ENCODE measurements at regions not wholly inside any gene's neighbourhood (a gene's known extent, or its start where the extent isn't known, plus 50 kb on each side); places are given as distances from the start of the nearest gene placed in this dataset.

- Histone ChIP-seq H3K27ac (ENCODE audit: low read depth, low read length, poor library complexity, severe bottlenecking) (no peak overlapping the region), H3K4me2 (ENCODE audit: low read length) (peak overlapping the region; percentile 82; the same call in 1 of the 2 replicates)
- no peak for TF ChIP-seq CTCF (IDR thresholded peaks at IDR 0.05; ENCODE audit: low read length)
- no peak for TF ChIP-seq EZH2 (IDR thresholded peaks at IDR 0.05; ENCODE audit: borderline replicate concordance, low read length)
These were observed 129.7 kb upstream of the MGAT5 start for GRCh38 chr2:134124047-134124753.

DNA sequence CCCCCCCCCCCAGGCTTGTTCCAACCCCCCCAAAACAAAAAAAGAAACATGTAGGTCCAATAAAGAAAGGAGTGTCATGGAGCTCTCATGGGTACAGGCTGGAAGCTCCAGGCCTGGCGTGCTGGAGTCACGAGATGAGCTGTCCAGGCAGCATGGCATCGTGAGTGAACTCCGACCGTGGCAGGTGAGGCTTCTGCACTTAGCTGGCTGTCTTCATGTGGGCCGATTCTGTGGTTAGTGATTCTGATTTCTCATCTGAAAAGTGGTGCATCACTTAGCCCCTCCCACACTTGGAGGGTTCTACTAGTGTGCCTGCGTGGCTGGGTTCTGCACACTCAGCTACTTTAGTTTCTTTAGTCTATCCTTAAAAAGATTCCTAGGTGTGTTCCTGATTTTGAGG is 126.4 kb upstream of the MGAT5 start:
- Histone ChIP-seq H3K27me3 (ENCODE audit: insufficient read depth, low read length) (no peaks in the 10 kb centered on the region), H3K9me2 (ENCODE audit: low read depth, low read length) (no peaks in the 10 kb centered on the region), H4K20me1 (ENCODE audit: insufficient read depth, low read length) (no peaks in the 10 kb centered on the region), H3K9me3 (ENCODE audit: low read length) (no peaks in the 10 kb centered on the region), H3K4me3 (ENCODE audit: low read depth, low read length, poor library complexity, severe bottlenecking) (no peak overlapping the region), H3K4me1 (ENCODE audit: insufficient read depth, low read length, severe bottlenecking) (peaks cover 64% of the 10 kb centered on the region), H3K79me2 (ENCODE audit: insufficient read depth, low read length) (peaks cover 51% of the 10 kb centered on the region), H3K9ac (ENCODE audit: low read length) (no peak overlapping the region; the same call in 1 of the 2 replicates), H3F3A (ENCODE audit: insufficient read depth, low read length) (no peaks in the 10 kb centered on the region), H2AFZ (ENCODE audit: low read length) (no peak overlapping the region), H3K36me3 (ENCODE audit: insufficient read depth, low read length) (peaks cover 12% of the 10 kb centered on the region), H3K27ac (ENCODE audit: low read depth, low read length, poor library complexity, severe bottlenecking) (peak overlapping the region; percentile 28), H3K4me2 (ENCODE audit: low read length) (peak overlapping the region; percentile 11; the same call in 1 of the 2 replicates)
- TF ChIP-seq EZH2 (IDR thresholded peaks at IDR 0.05; ENCODE audit: borderline replicate concordance, low read length), result no peak
- no peak for TF ChIP-seq CTCF (IDR thresholded peaks at IDR 0.05; ENCODE audit: low read length)

More at GRCh38 chr2:134124047-134124753, 129.7 kb upstream of the MGAT5 start:
- no peaks in the 10 kb centered on the region for H3K36me3 ChIP-seq (ENCODE audit: insufficient read depth, low read length)
- H3K4me3 ChIP-seq (ENCODE audit: low read depth, low read length, poor library complexity, severe bottlenecking), result no peak overlapping the region
- H3K27me3 ChIP-seq (ENCODE audit: insufficient read depth, low read length), result no peaks in the 10 kb centered on the region
- H2AFZ ChIP-seq (ENCODE audit: low read length), result no peak overlapping the region
- no peak overlapping the region for H3K9ac ChIP-seq (ENCODE audit: low read length)
- H3K9me3 ChIP-seq (ENCODE audit: low read length), result no peaks in the 10 kb centered on the region
- no peaks in the 10 kb centered on the region for H3K9me2 ChIP-seq (ENCODE audit: low read depth, low read length)
- no peaks in the 10 kb centered on the region for H4K20me1 ChIP-seq (ENCODE audit: insufficient read depth, low read length)
- H3K4me1 ChIP-seq (ENCODE audit: insufficient read depth, low read length, severe bottlenecking), result peaks cover 78% of the 10 kb centered on the region
- no peaks in the 10 kb centered on the region for H3F3A ChIP-seq (ENCODE audit: insufficient read depth, low read length)
- H3K79me2 ChIP-seq (ENCODE audit: insufficient read depth, low read length), result peaks cover 47% of the 10 kb centered on the region

DNA sequence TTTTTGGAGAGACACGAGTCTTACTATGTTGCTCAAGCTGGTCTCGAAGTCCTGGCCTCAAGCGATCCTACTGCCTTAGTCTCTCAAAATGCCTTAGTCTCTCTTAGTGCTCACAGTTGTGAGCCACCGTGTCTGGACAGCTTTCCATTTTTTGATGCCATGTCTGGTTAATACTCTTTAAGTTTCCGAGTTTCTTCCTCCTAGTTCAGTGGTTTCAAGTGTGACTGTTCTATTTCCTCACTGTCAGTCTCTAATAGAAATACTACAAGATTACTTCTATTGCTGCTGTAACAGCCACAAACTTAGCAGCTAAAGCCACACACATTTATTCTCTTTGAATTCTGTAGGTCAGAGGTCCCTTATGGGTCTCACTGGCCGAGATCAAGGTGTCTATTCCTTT is 125.1 kb upstream of the MGAT5 start:
- Histone ChIP-seq H3K27ac (ENCODE audit: low read depth, low read length, poor library complexity, severe bottlenecking) (no peak overlapping the region), H2AFZ (ENCODE audit: low read length) (no peak overlapping the region), H3K9ac (ENCODE audit: low read length) (no peak overlapping the region), H3K9me3 (ENCODE audit: low read length) (no peaks in the 10 kb centered on the region), H3K9me2 (ENCODE audit: low read depth, low read length) (no peaks in the 10 kb centered on the region), H3K4me1 (ENCODE audit: insufficient read depth, low read length, severe bottlenecking) (peaks cover 51% of the 10 kb centered on the region), H3K4me2 (ENCODE audit: low read length) (no peak overlapping the region), H3K4me3 (ENCODE audit: low read depth, low read length, poor library complexity, severe bottlenecking) (no peak overlapping the region), H4K20me1 (ENCODE audit: insufficient read depth, low read length) (no peaks in the 10 kb centered on the region), H3F3A (ENCODE audit: insufficient read depth, low read length) (no peaks in the 10 kb centered on the region), H3K79me2 (ENCODE audit: insufficient read depth, low read length) (peaks cover 51% of the 10 kb centered on the region), H3K27me3 (ENCODE audit: insufficient read depth, low read length) (no peaks in the 10 kb centered on the region), H3K36me3 (ENCODE audit: insufficient read depth, low read length) (peaks cover 14% of the 10 kb centered on the region)
- no peak for TF ChIP-seq CTCF (IDR thresholded peaks at IDR 0.05; ENCODE audit: low read length)
- no peak for TF ChIP-seq EZH2 (IDR thresholded peaks at IDR 0.05; ENCODE audit: borderline replicate concordance, low read length)
